ENCODE measurements at regions not wholly inside any gene's neighbourhood (a gene's known extent, or its start where the extent isn't known, plus 50 kb on each side); places are given as distances from the start of the nearest gene placed in this dataset.

DNA sequence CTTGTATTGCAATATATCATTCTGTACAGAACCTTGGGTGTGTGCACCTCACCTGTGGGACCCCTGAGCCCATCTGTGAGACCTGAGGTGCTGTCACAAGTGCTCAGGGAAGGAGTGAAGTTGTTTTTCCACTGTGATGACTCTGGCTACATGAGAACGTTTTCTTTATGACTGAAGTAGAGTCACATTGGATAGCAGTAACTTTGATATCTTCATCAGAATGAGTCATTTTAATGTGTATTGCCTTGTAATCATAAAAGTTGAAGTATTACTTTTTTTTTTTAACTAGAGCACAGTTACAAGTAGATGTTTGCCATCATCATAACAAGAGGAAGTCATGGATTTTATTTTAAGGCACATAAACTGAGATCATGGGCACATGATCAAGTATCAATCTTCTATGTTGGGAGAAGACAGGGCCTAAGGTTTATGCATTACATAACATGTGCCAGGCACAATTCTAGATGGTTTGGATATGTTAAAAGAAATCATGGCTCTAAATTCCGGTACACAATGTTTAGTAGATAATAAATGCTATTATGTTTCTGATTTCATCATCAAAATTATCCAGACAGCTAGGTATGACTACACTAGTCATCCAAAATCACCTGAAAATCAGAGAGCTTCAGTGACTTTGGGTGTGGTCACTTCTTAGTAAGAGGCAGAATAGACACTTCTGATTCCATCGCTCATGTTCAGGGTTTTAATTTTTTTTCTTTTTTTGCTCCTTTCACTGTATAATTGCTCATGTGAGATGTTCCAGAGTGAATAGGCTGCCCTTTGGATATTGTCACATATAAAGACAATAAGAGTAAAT, 82.7 kb upstream of the KLF6 start:
- DNase-seq, result no peak

GRCh38 chr10:3866332-3866731, 81.3 kb upstream of the KLF6 start:
- DNase-seq, result no peak

GRCh38 chr10:3865565-3865964, 80.6 kb upstream of the KLF6 start:
- DNase-seq, result no peak

GRCh38 chr10:3861795-3862194, 76.8 kb upstream of the KLF6 start:
- DNase-seq, result no peak

DNA sequence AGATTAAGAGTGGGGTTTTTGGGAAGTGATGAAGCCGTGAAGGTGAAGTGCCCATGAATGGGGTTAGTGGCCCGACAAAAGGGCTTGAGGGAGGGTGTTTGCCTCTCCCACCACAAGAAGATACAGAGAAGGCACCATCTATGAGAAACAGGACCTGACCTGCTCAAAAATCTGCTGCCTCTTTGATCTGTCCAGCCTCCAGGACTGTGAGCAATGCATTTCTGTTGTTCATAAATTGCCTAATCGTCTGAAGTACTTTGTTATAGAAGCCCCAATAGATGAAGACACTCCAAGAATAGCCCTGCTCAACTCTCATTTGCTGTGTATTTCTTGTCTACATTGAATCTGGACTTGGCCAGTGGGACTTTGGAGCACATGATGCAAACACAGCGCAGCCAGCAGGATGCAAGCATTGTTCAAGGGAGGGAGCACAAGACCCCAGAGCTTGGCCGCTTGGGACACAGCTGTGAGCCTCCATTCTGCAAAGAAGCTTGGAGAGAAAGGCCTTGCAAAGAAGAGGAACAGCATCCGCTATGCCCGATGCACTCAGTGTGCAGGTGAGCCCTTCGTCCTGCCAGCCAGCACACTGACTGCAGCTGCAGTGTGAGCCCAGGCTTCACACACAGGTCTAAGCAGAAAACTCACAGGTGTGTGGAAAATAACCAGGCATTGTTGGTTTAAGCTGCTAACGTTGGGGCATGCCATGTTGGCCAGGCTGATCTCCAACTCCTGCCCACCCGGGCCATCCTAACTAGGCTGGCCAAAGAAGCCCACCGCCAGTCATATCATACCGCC, 73.2 kb upstream of the KLF6 start:
- no peak for DNase-seq

- no peak for DNase-seq
Measured at GRCh38 chr10:3857318-3857717, 72.3 kb upstream of the KLF6 start.

DNA sequence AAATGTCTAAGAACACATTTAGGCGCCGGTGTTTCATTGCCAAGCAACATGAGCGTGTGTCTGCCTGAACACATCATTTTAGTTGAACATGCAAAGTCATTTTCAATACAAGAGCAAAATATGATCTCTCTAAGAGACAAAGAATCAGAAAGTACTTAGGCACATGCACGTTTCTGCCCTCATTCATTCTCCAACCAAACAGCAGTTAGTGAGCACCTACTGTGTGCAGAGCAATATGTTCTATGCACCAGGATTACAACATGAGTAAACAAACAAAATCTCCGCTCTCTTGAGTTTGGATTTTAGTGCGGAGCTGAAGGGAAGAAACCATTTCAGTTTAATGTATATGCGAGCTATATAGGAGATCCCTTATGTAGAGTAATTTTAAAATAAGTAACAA, 71.6 kb upstream of the KLF6 start:
- no peak for DNase-seq

GRCh38 chr10:3853547-3854303, 68.7 kb upstream of the KLF6 start:
- no peak for DNase-seq

DNA sequence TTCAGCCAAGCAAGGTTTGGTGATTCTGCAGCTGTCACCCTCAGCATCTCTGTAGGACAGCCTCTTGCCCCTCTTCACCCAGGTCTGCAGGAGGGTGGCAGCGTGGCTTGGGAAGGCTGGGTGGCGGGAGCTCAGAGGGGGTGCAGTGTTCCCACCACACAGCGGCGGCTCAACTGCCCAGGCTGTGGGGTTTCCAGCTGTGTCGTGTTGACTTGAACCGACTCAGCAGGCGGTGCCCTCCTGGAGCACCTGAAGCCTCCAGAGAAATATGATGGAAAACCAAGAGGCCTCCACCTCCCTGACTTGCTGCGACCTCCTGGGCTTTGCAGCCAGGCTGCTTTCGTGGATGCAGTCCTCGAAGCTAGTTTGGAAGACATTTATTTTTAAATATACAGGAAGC, 68.0 kb upstream of the KLF6 start:
- no peak for DNase-seq

GRCh38 chr10:3852147-3852904, 67.3 kb upstream of the KLF6 start:
- DNase-seq, result peak in 13 of 51 donors; percentile 6 to 57 (median 20)

- no peak for DNase-seq
Measured at GRCh38 chr10:3850999-3851937, 66.3 kb upstream of the KLF6 start.

- no peak for DNase-seq
Measured at GRCh38 chr10:3848775-3849635, 64.0 kb upstream of the KLF6 start.

GRCh38 chr10:3848005-3848774, 63.2 kb upstream of the KLF6 start:
- DNase-seq, result no peak

GRCh38 chr10:3846736-3847135, 61.7 kb upstream of the KLF6 start:
- DNase-seq, result no peak

DNA sequence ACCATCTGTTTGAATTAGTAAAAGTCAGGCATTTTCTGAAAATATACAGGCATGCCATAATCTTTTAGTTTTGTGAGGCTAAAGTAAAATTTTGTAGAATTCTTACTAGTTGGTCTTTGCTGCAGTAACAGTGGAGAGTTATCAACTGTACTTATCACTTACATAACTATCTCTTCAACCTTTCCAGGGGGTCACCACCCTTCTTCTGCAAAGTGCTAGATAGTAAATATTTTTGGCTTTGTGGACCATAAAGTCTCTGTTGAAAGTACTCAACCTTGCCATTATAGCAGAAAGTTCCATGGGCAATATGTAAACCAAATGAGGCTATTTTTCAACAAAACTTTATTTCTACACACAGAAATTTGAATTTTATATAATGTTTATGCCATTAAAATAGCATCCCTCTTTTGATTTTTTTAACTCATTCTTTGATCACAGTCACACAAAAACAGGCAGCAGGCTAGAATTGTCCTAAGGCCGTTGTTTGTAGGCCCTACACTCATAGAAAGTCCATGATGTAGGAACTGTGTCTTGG, 59.5 kb upstream of the KLF6 start:
- DNase-seq, result no peak

- no peak for DNase-seq
Measured at GRCh38 chr10:3838460-3839437, 53.7 kb upstream of the KLF6 start.
